HG03520 (cell line): ENCODE measurements at regions not wholly inside any gene's neighbourhood (a gene's known extent, or its start where the extent isn't known, plus 50 kb on each side); places are given as distances from the start of the nearest gene placed in this dataset.

Experiments used
- ATAC-seq: cut with Tn5 transposase; IDR thresholded peaks from one replicate; pipeline ENCODE4 v1.9.1; 2021; ENCODE audit warnings: mild to moderate bottlenecking, moderate library complexity; ENCODE audit not compliant: unreplicated experiment

- ATAC-seq: no peak
Observed at GRCh38 chr4:162241857-162242256, 78.1 kb upstream of the FSTL5 start.

GRCh38 chr4:162239992-162240769, 76.4 kb upstream of the FSTL5 start:
- no peak for ATAC-seq

- no peak for ATAC-seq
Observed at GRCh38 chr4:162237676-162238075, 73.9 kb upstream of the FSTL5 start.

- no peak for ATAC-seq
Observed at GRCh38 chr4:162234595-162234994, 70.8 kb upstream of the FSTL5 start.

- ATAC-seq: no peak
Observed at GRCh38 chr4:162232349-162232748, 68.5 kb upstream of the FSTL5 start.

- ATAC-seq: no peak
Observed at GRCh38 chr4:162229670-162230069, 65.9 kb upstream of the FSTL5 start.

GRCh38 chr4:162221148-162221547, 57.3 kb upstream of the FSTL5 start:
- ATAC-seq: no peak
